PC-3 (cell line): ENCODE measurements at regions not wholly inside any gene's neighbourhood (a gene's known extent, or its start where the extent isn't known, plus 50 kb on each side); places are given as distances from the start of the nearest gene placed in this dataset.

Source experiments
- EZH2 ChIP-seq: fragments of 300-600 bp; sonication (generic); IDR thresholded peaks from one replicate; pipeline ENCODE4 v1.6.1; 2017; ENCODE audit warnings: antibody characterized with exemption, mild to moderate bottlenecking, low read length; ENCODE audit not compliant: unreplicated experiment
- EZH2phosphoT487 ChIP-seq: fragments of 300-600 bp; sonication (generic); IDR thresholded peaks from 2 replicates; pipeline ENCODE4 v1.6.1; 2018; ENCODE audit warnings: mild to moderate bottlenecking, antibody characterized with exemption, low read length, borderline replicate concordance
- TF ChIP-seq, protein P1 (sequence below): fragments of 300-600 bp; sonication (generic); conservative IDR thresholded peaks from 2 replicates; pipeline ENCODE4 v1.5.1; 2017; ENCODE audit warnings: antibody characterized with exemption, low read depth, mild to moderate bottlenecking, low read length

GRCh38 chr6:163941624-163941976 lies 527.1 kb downstream of the QKI start:
- TF ChIP-seq, protein P1, sequence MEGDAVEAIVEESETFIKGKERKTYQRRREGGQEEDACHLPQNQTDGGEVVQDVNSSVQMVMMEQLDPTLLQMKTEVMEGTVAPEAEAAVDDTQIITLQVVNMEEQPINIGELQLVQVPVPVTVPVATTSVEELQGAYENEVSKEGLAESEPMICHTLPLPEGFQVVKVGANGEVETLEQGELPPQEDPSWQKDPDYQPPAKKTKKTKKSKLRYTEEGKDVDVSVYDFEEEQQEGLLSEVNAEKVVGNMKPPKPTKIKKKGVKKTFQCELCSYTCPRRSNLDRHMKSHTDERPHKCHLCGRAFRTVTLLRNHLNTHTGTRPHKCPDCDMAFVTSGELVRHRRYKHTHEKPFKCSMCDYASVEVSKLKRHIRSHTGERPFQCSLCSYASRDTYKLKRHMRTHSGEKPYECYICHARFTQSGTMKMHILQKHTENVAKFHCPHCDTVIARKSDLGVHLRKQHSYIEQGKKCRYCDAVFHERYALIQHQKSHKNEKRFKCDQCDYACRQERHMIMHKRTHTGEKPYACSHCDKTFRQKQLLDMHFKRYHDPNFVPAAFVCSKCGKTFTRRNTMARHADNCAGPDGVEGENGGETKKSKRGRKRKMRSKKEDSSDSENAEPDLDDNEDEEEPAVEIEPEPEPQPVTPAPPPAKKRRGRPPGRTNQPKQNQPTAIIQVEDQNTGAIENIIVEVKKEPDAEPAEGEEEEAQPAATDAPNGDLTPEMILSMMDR, result no peak
- TF ChIP-seq EZH2phosphoT487, result no peak
- TF ChIP-seq EZH2, result no peak
